Uterus (tissue), 3 donors: ENCODE measurements at regions not wholly inside any gene's neighbourhood (a gene's known extent, or its start where the extent isn't known, plus 50 kb on each side); places are given as distances from the start of the nearest gene placed in this dataset. TPM values are rescaled to one million over a fixed set of nuclear protein-coding genes. Genes with fewer than 3 reads are reported as not detected.

Experiments used
- DNase-seq, 2 donors: peaks; one replicate each; pipeline ENCODE4 v3.0.0-alpha.2; 2019 to 2020
- H3K27ac ChIP-seq, 2 donors: fragments of 200-600 bp; sonication (generic); 1 replicate in 1 of 2; 2 replicates in 1 of 2; pipeline ENCODE4 v1.5.1; 2016 to 2018
- H3K27me3 ChIP-seq, 2 donors: fragments of 200-600 bp; sonication (generic); one replicate each; pipeline ENCODE4 v1.5.1; 2018 to 2019; ENCODE audit warnings: control low read depth in 1 of 2
- H3K36me3 ChIP-seq, 2 donors: fragments of 200-600 bp; sonication (generic); one replicate each; pipeline ENCODE4 v1.5.1; 2019; ENCODE audit warnings: control low read depth in 1 of 2
- H3K4me1 ChIP-seq, 2 donors: fragments of 200-600 bp; sonication (generic); one replicate each; pipeline ENCODE4 v1.5.1; 2018 to 2019; ENCODE audit warnings: control low read depth in 1 of 2
- H3K4me3 ChIP-seq, 2 donors: fragments of 200-600 bp; sonication (generic); 1 replicate in 1 of 2; 2 replicates in 1 of 2; pipeline ENCODE4 v1.5.1; 2018 to 2019; ENCODE audit warnings: mild to moderate bottlenecking in 1 of 2
- H3K9me3 ChIP-seq, 2 donors: fragments of 200-600 bp; sonication (generic); one replicate each; pipeline ENCODE4 v1.5.1; 2019; ENCODE audit warnings: control low read depth in 1 of 2
- POLR2A ChIP-seq, 2 donors: fragments of 450-650 bp; IDR thresholded peaks; one replicate each; pipeline ENCODE4 v1.6.1; 2016; ENCODE audit warnings: antibody characterized with exemption in 2 of 2, mild to moderate bottlenecking in 1 of 2, moderate library complexity in 1 of 2
- intact Hi-C: fragments of 100-400 bp; cut with DNase I; formaldehyde crosslinking; loops from one replicate; pipeline ENCODE4 v1.15.1; 2023; ENCODE audit warnings: low total_unique reads
- microRNA-seq: library from miRNA; unstranded; fragments of <30 nt; microRNA quantifications from one replicate; pipeline ENCODE4, GENCODE V29; 2016; ENCODE audit warnings: borderline microRNAs expressed, borderline replicate concordance
- small RNA-seq: library from RNA; depleted of rRNA; stranded (forward); fragments of <200 nt; gene quantifications from one replicate; pipeline ENCODE3, GENCODE V24; 2016
- TF ChIP-seq, protein P1 (sequence below), 4 experiments: fragments of 200-600 bp in 2 of 4; fragments of 450-650 bp in 2 of 4; sonication (generic) in 2 of 4; IDR thresholded peaks; one replicate each; pipeline ENCODE4 v1.5.1; 2016 to 2019; ENCODE audit warnings: antibody characterized with exemption in 4 of 4, mild to moderate bottlenecking in 2 of 4, moderate library complexity in 1 of 4
- donor health status: DM: yes; HTN: yes; CAD: no.

DNA sequence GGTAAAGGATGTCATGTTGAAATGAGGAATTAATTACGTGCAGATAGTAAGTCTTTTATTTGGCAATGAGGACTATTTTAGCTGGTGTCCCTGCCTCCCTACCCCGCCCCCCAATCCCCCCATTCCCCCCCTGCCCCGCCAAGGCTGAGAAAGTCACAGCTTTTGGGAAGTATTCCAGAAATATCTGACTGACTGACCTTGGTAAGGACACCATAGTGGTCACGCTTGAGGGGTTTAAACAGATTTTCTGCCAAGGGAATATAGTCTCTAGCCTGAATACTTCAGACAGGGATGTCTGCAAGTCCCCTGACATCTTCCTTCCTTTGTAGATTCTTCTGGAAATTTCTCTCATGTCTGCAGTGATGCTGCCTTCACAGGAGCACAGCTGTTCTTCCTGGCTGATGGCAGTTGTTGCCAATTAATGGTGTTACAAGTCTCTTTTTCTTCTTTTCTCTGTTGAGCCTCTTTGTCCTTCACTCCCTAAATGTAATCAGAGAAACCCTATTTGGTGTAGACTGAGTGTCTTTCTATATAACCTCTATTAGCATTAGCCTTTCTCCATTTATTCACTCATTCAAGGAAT lies 53.7 kb upstream of the MGAT5 start:
- Histone ChIP-seq H3K4me1 (no peaks in the 10 kb centered on the region), H3K27me3 (no peaks in the 10 kb centered on the region), H3K27ac (no peak overlapping the region), H3K9me3 (no peaks in the 10 kb centered on the region), H3K4me3 (no peak overlapping the region), H3K36me3 (no peaks in the 10 kb centered on the region)
- DNase-seq, result no peak
- TF ChIP-seq, protein P1, sequence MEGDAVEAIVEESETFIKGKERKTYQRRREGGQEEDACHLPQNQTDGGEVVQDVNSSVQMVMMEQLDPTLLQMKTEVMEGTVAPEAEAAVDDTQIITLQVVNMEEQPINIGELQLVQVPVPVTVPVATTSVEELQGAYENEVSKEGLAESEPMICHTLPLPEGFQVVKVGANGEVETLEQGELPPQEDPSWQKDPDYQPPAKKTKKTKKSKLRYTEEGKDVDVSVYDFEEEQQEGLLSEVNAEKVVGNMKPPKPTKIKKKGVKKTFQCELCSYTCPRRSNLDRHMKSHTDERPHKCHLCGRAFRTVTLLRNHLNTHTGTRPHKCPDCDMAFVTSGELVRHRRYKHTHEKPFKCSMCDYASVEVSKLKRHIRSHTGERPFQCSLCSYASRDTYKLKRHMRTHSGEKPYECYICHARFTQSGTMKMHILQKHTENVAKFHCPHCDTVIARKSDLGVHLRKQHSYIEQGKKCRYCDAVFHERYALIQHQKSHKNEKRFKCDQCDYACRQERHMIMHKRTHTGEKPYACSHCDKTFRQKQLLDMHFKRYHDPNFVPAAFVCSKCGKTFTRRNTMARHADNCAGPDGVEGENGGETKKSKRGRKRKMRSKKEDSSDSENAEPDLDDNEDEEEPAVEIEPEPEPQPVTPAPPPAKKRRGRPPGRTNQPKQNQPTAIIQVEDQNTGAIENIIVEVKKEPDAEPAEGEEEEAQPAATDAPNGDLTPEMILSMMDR (IDR thresholded peaks at IDR 0.05), result no peak
- no peak for TF ChIP-seq POLR2A (IDR thresholded peaks at IDR 0.05)
- intact Hi-C loops, result no loop called here

DNA sequence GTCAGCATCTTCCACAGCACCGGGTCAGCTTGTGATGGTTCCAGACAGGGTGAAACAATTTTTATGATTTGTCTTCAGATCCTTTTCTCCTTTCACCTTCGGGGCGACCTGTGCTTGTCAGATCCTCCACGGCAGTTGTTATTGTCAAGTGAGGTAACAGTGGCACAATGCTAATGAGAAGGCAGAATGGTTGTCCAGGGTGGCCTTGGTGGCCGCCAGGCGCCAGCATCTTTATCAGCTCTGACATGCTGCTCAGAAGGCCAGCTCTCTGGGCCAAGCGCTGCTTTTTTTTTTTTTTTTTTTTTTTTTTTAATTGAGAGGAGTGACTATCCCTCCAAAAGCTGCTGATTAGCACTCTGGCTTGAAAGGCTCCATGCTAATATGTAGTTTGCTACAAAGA lies 52.3 kb upstream of the MGAT5 start:
- TF ChIP-seq POLR2A (IDR thresholded peaks at IDR 0.05), result no peak
- TF ChIP-seq, protein P1 (IDR thresholded peaks at IDR 0.05), result no peak
- Histone ChIP-seq H3K9me3 (no peaks in the 10 kb centered on the region), H3K27ac (no peak overlapping the region), H3K27me3 (no peaks in the 10 kb centered on the region), H3K36me3 (no peaks in the 10 kb centered on the region), H3K4me3 (no peak overlapping the region), H3K4me1 (no peaks in the 10 kb centered on the region)
- DNase-seq, result no peak
- intact Hi-C loops, result no loop called here

DNA sequence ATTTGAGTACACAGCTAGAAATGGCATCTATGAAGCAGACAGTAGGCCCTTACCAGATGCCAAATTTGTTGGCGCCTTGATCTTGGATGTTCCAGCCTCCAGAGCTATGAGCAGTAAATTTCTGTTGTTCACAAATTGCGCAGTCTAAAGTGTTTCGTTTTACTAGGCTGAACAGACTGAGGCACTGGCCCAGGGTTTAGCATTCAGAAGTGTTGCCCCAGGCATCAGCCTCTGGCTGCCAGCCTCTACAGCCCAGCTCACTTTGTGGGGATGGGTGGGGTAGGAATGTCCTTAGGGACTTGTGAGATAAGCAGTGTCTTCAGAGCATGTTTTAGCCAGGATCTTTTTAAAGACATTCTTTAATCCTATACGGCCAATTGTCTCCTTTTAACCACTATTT lies 51.5 kb upstream of the MGAT5 start:
- no peaks in the 10 kb centered on the region for H3K36me3 ChIP-seq
- TF ChIP-seq, protein P1 (IDR thresholded peaks at IDR 0.05), result no peak
- TF ChIP-seq POLR2A (IDR thresholded peaks at IDR 0.05), result no peak
- no peak overlapping the region for H3K4me3 ChIP-seq
- H3K9me3 ChIP-seq, result no peaks in the 10 kb centered on the region
- no peak overlapping the region for H3K27ac ChIP-seq
- intact Hi-C loops, result no loop called here
- no peaks in the 10 kb centered on the region for H3K4me1 ChIP-seq
- no peaks in the 10 kb centered on the region for H3K27me3 ChIP-seq
- no peak for DNase-seq

DNA sequence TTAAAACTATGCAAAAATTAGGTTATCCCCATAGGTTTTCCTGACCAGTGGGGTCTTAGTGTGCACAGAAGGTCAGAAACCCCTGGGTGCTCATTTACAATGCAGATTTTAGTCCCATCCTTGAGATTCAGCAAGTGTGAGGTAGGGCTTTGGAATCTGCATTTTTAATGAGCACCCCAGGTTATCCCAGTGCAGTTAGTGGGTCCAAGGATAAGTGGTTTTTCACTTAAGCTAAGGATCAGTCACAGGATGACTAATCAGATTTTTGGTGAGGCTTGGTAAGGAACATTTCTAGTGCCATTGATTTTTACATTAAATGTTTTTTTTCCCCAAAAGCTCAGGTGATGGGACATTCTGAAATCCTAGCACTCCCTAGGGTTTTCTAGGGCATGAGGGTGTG lies 50.7 kb upstream of the MGAT5 start:
- Histone ChIP-seq H3K4me1 (no peaks in the 10 kb centered on the region), H3K9me3 (no peaks in the 10 kb centered on the region), H3K27ac (no peak overlapping the region), H3K4me3 (no peak overlapping the region), H3K27me3 (no peaks in the 10 kb centered on the region), H3K36me3 (no peaks in the 10 kb centered on the region)
- no peak for DNase-seq
- intact Hi-C loops, result no loop called here
- TF ChIP-seq POLR2A (IDR thresholded peaks at IDR 0.05), result no peak

Small RNA genes lying in the stretch of these regions (microRNA-seq; reads per million reads assigned to microRNA genes)
- gene MIR3679, result not detected

Small RNA genes lying in the stretch of these regions (small RNA-seq; reads per million reads assigned to genes)
- not detected for gene MIR3679
